AG10803 (cell line): ENCODE measurements at regions not wholly inside any gene's neighbourhood (a gene's known extent, or its start where the extent isn't known, plus 50 kb on each side); places are given as distances from the start of the nearest gene placed in this dataset.

Experiments
- DNase-seq: peaks from one replicate; pipeline ENCODE4 v3.0.0; 2010; ENCODE audit warnings: low read depth
- H3K4me3 ChIP-seq: 2 replicates; pipeline ENCODE4 v1.5.1; 2011; ENCODE audit warnings: mild to moderate bottlenecking, low read length, control low read depth
- TF ChIP-seq, protein P1 (sequence below): conservative IDR thresholded peaks from 2 replicates; pipeline ENCODE4 v1.5.1; 2011; ENCODE audit warnings: mild to moderate bottlenecking, low read length, control low read depth, inconsistent platforms

DNA sequence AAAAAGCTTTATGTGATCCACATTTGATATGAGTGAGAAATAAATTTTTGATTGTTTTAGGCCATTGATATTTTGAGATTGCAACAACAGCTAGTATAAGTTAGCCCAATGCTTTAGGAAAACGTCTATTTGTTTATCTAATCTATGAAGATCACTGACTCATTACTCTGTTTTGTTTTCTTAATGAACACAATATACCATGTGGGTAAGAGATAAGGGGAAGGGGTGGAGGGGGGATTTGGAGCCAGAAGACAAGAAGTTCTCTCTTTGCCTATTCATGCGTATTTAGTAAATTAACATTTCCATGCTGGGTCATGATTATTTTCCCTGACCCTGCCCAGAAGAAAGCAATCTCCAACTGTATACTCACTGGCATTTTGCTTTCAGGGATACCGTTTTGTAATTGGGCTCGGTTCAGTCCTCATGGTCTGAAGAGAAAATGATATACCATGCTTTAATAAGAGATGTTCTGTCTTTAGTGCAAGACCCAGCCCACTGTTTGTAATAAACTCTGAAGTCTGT, 359.5 kb upstream of the NPSR1 start:
- H3K4me3 ChIP-seq = no peak overlapping the region
- TF ChIP-seq, protein P1, sequence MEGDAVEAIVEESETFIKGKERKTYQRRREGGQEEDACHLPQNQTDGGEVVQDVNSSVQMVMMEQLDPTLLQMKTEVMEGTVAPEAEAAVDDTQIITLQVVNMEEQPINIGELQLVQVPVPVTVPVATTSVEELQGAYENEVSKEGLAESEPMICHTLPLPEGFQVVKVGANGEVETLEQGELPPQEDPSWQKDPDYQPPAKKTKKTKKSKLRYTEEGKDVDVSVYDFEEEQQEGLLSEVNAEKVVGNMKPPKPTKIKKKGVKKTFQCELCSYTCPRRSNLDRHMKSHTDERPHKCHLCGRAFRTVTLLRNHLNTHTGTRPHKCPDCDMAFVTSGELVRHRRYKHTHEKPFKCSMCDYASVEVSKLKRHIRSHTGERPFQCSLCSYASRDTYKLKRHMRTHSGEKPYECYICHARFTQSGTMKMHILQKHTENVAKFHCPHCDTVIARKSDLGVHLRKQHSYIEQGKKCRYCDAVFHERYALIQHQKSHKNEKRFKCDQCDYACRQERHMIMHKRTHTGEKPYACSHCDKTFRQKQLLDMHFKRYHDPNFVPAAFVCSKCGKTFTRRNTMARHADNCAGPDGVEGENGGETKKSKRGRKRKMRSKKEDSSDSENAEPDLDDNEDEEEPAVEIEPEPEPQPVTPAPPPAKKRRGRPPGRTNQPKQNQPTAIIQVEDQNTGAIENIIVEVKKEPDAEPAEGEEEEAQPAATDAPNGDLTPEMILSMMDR = no peak
- DNase-seq = no peak

DNA sequence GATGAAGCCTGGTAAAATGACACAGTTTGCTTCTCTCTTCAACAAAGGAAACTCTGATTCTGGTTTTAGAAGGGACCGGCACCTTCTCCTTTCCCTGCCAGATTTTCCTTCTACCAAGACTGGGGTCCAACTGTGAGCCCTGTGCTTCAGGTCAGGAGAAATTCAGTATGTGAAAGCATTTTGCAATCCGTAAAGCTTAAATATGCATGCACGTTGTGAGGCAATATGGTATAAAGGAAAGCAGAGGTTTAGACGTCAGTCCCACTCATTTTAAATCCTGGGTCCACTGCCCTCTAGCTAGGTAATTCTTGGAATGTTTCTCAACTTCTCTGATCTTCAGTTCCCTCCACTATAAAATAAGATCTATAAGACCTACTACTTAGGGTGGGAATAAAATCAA, 359.0 kb upstream of the NPSR1 start:
- TF ChIP-seq, protein P1 = no peak
- no peak overlapping the region for H3K4me3 ChIP-seq
- DNase-seq = no peak

DNA sequence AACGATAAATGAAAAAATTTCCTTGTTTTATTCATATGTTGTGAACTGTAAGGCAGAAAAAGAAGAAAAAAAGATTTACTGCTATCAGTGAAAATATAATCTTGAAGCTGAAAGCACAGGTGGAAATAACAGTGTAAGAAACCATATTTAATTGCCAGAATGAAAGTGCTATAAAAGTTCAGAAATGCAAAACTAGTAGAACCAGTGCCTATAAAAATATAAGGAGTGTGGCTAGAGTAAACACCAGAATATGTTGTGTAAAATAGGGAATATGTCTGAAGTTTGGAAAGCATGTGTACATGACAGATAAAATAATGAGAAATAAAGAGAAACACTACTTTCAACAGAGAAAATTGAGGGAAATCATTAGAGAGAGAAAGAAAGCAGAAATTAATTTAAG, 350.5 kb upstream of the NPSR1 start:
- H3K4me3 ChIP-seq = no peak overlapping the region
- TF ChIP-seq, protein P1 = no peak
- DNase-seq = no peak

DNA sequence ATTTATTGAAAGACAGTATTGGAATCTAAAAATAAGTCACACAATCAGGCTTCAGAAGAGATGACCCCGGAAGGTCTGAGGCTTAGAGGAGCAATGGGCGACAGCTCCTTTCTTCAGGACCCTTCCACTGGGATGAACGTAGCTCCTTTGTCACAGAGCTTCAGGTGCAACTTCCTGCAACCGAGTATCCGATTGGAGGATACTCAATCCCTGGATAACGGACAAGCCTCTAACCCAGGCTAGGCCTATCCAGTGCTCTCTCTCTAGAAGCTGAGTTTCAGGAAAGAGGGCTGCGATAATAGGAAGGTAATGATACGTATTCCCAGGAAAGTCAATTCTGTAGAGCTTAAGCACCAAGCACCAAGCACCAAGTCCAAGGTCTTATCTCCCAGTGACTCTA, 349.4 kb upstream of the NPSR1 start:
- no peak overlapping the region for H3K4me3 ChIP-seq
- TF ChIP-seq, protein P1 = no peak
- no peak for DNase-seq

DNA sequence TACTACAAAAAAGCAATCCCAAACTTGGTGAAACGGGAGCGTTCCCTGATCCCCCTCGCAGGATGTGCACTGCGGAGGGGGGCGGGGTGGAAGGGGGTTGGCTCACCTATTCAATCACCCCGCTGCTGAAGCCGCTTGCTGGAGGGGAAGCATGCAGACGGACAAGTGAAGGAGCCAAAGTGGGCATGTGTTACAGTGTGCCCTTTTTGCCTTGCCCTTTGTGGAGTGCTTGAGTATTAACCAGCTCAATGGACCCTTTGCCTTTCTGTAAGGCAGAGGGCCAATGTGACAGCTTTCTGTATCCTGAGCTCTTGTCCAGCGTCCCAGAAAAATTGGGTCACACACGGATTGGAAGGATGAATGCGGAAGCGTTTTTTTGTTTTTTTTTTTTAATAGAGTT, 348.9 kb upstream of the NPSR1 start:
- H3K4me3 ChIP-seq = no peak overlapping the region
- TF ChIP-seq, protein P1 = no peak
- DNase-seq = no peak

DNA sequence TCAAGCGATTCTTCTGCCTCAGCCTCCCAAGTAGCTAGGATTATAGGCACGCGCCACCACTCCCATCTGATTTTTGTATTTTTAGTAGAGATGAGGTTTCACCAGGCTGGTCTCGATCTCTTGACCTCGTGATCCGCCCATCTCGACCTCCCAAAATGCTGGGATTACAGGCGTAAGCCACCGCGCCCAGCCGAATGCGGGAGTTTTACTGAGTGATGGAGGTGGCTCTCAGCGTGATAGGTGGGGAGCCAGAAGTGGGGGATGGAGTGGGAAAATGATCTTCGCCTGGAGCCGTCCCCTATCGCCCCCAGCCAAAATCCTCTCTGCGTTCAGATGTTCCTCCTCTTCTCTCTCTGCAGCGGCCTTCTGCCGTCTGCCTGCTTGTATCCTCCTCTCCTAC, 348.4 kb upstream of the NPSR1 start:
- TF ChIP-seq, protein P1 = no peak
- no peak overlapping the region for H3K4me3 ChIP-seq
- DNase-seq = no peak

DNA sequence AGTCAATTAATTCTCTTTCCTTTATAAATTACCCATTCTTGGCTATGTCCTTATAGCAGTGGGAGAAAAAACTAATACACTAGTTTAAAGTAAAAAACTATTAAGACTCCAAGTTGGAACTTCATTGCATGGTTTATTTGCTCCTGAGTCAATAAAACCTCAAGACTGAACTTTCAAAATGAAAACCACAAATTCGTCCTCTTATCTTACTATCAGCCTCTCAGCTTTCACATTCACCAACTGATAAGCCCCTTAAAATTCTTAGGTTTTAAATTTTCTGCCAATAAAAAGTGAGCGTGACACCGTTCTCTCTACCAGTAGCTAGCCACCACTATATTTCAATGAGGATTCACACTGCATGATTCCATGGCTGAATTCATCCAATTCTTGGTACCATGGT, 346.4 kb upstream of the NPSR1 start:
- no peak overlapping the region for H3K4me3 ChIP-seq
- TF ChIP-seq, protein P1 = no peak
- no peak for DNase-seq
